ENCODE measurements at regions not wholly inside any gene's neighbourhood (a gene's known extent, or its start where the extent isn't known, plus 50 kb on each side); places are given as distances from the start of the nearest gene placed in this dataset.
"Not testable (repeated sequence)": the region's sequence is repeated elsewhere in the genome, so short reads cannot be mapped to it uniquely, and the experiment has no call there.

DNA sequence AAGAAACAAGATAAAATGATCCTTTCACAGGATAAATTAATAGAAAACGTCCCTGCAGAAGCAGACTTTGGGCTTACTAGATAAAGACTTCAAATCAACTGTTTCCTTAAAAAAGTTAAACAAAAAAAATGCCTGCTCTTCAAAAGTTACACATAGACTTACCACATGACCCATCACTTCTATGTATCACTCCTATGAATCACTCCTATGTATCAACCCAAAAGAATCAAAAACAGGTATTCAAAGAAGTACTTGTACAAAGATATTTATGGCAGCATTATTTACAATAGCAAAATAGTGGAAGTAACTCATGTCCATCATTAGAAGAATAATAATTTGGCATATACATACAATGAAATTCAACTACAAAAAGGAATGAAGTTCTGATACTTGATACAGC, 56.3 kb upstream of the PRDM9 start:
- DNase-seq = no peak

DNA sequence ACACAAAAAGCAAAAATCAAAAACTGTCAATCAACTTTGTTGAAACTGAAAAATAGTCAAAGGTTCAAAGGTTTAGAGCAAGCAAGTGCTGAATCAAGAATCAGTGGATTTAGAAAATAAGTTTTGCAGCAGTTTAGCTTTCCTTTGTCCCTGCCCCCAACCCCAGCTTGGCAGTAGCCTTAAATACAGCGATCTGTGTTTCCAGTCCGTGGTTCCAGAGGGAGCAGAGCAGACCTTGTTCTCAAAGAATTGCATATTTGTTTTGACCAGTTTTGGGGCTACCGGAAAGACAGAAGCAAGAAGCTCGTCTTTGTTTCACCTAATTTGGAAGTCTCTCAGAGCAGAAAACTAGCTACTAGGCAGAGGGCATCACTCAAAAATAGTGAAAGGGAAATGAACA, 57.2 kb upstream of the PRDM9 start:
- DNase-seq = no peak

GRCh38 chr5:23448627-23449026, 58.8 kb upstream of the PRDM9 start:
- DNase-seq = no peak

DNA sequence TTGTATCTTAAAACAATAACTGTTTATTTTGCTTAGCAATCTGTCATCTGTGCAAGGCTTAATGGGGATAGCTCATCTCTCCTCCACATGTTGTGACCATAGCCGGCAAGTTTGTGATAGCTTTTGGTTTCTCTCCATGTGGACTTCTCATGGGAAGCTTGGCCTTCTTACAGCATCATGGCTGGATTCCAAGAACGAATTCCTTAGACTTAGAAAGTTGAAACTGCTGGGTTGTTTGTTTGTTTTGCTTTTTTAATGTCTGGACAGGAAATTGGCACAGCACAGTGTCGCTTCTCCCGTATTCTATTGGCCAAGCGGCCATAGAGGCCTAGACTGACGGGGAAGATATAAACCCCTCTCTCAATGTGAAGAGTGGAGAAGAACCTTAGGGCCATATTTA, 61.0 kb upstream of the PRDM9 start:
- DNase-seq = no peak

DNA sequence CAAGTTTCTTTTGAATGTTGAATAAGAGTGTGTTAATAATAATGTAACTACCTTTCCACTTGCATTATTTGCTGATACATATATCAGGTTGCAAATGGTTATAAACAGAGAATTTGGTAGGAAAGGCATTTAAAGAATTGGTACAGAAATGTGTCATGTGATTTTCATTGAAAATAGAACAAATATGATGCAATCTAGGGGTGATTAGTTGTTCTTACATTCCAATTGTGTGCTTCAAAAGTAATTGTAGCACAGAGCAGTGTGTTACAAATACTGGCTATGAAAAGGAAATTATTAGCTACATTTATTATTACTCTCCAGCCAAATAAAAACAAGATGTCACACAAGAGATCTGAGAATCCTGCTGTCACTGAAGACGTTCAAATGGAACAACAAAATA, 61.8 kb upstream of the PRDM9 start:
- no peak for DNase-seq

- DNase-seq = no peak
Observed at GRCh38 chr5:23440703-23441102, 66.7 kb upstream of the PRDM9 start.

- DNase-seq = no peak
Observed at GRCh38 chr5:23437011-23437410, 70.4 kb upstream of the PRDM9 start.

DNA sequence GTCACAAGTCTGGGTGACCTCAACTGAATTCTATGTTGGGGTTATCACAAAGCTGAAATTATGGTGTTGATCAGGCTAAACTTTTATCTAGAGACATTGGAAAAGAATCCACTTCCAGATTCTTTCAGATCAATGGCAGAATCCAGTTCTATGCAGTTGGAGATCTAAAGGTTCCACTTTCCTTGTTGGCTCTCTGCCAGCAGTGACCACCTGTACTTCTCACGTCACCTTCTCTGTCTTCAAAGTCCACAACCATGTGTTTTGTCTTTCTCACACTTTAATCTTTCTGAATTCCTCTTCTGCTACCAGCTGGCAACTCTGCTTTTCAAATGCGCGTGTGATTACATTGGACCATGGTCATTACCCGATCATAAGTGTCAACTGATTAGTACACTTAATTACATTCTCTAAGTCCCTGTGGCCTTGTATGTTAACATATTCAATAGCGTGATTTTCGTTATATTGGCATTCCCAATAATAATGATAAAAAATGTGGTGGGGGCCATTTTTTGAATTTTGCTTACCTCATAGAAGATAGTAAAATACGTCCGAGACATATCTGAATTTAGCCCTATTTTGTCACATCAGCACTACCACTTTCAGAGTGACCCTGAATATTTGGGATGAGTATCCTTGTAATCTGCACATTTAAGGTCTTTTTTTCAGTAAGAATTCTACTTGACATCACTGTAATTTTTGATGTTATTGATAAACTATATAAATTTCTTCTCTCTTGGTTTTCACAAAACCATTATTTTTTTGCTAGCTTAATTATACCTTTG, 73.7 kb upstream of the PRDM9 start:
- DNase-seq = no peak

DNA sequence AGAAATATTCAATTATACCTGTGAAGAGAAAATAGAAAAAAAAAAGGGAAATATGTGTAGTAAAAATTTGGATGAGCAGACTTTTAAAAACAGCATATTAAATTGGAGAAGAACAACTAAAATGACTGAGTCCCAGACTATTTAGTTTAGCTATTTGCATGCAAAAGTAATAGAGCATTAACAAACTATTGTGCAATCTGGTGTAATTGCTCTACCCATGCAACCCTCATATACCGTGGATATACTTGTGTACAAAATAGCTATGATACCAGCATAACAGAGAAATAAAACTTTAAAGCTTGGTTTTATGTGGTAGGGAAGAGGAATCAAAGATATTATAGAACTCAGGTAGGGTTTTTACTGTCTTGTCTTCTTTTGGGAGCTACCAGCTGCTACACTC, 78.7 kb upstream of the PRDM9 start:
- DNase-seq = no peak

GRCh38 chr5:23420214-23420613, 87.2 kb upstream of the PRDM9 start:
- DNase-seq = not testable (repeated sequence)

DNA sequence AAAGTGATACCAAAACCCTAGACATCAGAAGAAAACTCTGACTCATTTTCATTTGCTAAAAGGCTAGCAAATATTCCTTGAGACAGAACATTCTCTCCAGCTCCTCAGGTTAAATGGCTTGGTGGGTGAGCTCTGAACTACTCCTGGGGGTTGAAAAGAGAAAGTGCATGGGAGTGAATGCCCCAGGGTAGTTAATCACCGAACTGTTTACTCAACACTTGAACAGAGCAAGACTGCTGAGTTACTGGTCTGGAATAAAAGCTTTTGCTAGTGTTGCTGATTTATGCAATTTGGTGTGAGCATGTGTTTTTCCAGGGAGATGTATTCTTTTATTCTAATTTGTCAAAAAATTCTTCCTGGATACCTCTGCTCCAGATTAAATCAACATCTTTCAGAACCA, 88.3 kb upstream of the PRDM9 start:
- DNase-seq = no peak

DNA sequence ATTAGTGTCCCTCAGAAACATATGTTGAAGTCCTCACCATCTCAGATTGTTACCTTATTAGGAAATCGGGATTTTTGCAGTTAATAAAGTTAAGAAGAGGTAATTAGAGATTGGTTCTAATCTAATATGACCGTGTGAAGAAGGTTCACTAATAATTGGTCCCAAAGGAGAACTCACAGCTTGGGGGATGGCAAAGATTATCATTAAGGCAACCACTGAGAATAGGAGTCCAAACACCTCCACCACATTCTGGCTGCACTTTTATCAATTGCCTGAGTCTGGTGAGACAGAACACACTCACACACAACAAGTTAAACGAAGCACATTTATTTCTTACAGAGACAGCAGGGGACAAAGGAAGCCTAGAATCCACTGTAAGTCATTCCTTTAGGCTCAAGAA, 94.9 kb upstream of the PRDM9 start:
- DNase-seq = no peak

- DNase-seq = no peak
Observed at GRCh38 chr5:23411994-23412393, 95.4 kb upstream of the PRDM9 start.

GRCh38 chr5:23411200-23411599, 96.2 kb upstream of the PRDM9 start:
- no peak for DNase-seq

- DNase-seq = not testable (repeated sequence)
Observed at GRCh38 chr5:23410775-23411174, 96.6 kb upstream of the PRDM9 start.

DNA sequence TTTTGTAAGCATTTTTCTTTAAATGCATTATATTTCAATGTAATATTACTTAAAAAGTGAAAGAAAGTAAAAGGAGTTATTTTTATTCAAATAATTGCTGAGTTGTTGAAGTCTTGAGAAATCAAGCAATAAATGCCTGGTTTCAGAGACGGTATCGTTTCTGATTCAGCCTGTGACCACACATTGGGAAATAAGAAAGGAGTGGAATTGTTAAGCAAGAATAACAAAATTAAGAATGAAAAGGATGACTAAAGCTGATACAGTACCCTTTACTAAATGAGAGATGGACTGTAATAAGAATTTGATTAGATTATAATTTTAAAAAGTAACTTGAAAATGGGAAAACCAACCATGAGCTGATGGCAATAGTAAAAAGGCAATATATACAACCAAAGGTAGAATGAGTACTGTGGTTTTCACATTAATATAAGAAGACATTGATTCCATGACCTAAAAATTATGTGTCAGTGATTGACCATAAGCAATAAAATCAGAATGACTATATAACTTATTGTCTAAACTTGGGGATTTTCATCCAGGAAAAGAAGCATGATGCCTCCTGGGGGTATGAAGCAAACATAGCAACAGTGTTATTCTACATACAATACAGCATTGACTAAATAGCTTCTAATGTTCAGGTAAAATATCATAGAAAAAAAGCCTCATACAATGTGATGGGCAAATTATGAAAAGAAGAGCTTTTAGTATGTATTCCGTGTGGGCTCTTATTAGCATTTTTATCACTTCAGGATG, 101.9 kb upstream of the PRDM9 start:
- DNase-seq = no peak

- no peak for DNase-seq
Observed at GRCh38 chr5:23402585-23402984, 104.8 kb upstream of the PRDM9 start.

DNA sequence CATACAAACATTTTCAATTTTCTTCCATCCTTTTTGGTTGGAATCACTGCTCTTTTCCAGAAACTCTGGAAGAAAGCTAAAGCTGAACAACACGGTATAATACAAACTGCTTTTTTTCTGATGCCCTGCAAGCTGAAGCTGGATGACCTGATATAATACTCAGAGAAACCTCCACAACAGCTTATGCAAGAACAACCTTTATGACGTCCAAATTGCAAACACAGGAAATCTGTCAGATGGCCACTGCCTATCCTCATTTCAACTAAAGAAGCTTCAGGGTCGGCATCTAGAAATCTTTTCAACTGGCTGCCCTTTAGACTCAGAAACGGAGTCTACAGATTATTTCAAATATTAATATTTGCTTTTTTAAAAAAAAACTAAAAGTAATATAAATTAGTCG, 106.5 kb upstream of the PRDM9 start:
- no peak for DNase-seq

- no peak for DNase-seq
Observed at GRCh38 chr5:23396346-23396745, 111.1 kb upstream of the PRDM9 start.

DNA sequence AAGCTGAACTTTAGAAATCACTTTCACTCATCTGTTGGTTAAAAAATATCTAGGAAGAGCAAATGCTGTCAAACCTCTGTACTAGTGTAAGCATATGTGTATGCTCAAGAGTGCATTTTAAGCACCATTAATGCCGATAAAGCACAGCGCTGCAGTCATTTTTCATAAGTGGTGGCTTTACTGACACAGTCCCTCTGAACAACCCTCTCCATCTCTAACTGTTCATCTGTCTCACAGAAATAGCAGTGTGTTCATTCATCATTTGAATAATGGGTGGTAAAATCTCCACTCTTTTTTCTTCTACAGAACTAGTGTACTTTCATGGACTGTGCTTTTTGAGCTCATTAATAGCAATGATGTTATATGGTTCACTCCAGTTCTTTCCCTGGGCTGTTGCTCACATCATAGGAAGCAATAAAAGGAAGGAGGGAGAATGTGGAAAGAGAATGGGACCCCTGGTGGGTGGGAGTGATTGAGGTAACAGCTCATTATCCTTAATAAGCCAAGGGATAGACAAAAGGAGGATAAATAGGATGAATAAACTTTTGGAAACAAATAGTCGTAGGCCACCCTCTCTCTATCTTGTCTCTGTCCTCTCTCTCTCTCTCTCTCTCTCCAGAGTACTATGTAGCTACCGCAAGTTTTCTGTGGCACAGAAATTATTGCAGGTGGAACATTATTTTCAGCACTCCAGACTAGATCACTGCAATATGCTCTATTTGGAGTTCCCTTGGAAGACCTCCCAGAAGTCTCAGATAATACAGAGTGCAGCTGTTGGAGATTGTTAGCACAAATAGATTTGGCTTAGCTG, 117.9 kb upstream of the PRDM9 start:
- no peak for DNase-seq

GRCh38 chr5:23385036-23385435, 122.4 kb upstream of the PRDM9 start:
- no peak for DNase-seq

GRCh38 chr5:23372177-23372576, 135.2 kb upstream of the PRDM9 start:
- no peak for DNase-seq

- DNase-seq = no peak
Observed at GRCh38 chr5:23368393-23368792, 139.0 kb upstream of the PRDM9 start.

GRCh38 chr5:23367874-23368273, 139.5 kb upstream of the PRDM9 start:
- no peak for DNase-seq

Data from NCI-H2029 (cell line).